ENCODE measurements at regions not wholly inside any gene's neighbourhood (a gene's known extent, or its start where the extent isn't known, plus 50 kb on each side); places are given as distances from the start of the nearest gene placed in this dataset.

GRCh38 chr6:74187811-74188210 lies 491.8 kb downstream of the CD109 start:
- H3K36me3 ChIP-seq (ENCODE audit: insufficient read depth, low read length): no peaks in the 10 kb centered on the region
- no peaks in the 10 kb centered on the region for H3K79me2 ChIP-seq (ENCODE audit: insufficient read depth, low read length)
- no peaks in the 10 kb centered on the region for H3K4me1 ChIP-seq (ENCODE audit: insufficient read depth, low read length)
- no peaks in the 10 kb centered on the region for H3K9me3 ChIP-seq (ENCODE audit: low read depth, low read length)
- no peaks in the 10 kb centered on the region for H3K27me3 ChIP-seq (ENCODE audit: insufficient read depth, low read length)
- no peak overlapping the region for H3K27ac ChIP-seq (ENCODE audit: low read depth, low read length)
- no peak overlapping the region for H2AFZ ChIP-seq (ENCODE audit: low read length)
- no peak for TF ChIP-seq CTCF (IDR thresholded peaks at IDR 0.05; ENCODE audit: extremely low read depth, low read depth, low read length)
- DNase-seq (ENCODE audit: insufficient read length, low spot score, missing footprints): no peak
- no peaks in the 10 kb centered on the region for H4K20me1 ChIP-seq (ENCODE audit: insufficient read depth, low read length)
- H3K4me2 ChIP-seq (ENCODE audit: insufficient read depth, low read length): no peak overlapping the region
- H3K4me3 ChIP-seq (ENCODE audit: insufficient read depth, low read length): no peak overlapping the region

DNA sequence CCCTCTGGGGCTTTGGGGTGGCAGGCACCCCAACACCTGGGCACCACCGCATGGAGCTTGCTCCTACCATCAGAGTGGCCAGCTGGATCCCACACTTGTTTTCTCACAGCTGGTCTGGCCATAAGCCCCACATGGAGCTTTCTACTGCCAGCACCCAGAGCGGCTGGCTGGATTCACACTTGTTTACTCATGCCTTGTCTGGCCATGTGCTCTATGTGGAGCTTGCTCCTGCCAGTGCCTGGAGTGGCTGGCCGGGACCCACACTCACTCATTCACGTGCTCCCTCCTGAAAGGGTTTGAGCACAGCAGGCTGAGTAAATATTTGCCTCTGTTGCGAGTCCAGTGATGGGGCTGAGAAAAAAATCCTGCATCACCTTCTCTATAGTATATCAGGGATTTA lies 487.0 kb downstream of the CD109 start:
- Histone ChIP-seq H2AFZ (ENCODE audit: low read length) (no peak overlapping the region), H3K27me3 (ENCODE audit: insufficient read depth, low read length) (no peaks in the 10 kb centered on the region), H3K4me1 (ENCODE audit: insufficient read depth, low read length) (no peaks in the 10 kb centered on the region), H4K20me1 (ENCODE audit: insufficient read depth, low read length) (no peaks in the 10 kb centered on the region), H3K79me2 (ENCODE audit: insufficient read depth, low read length) (no peaks in the 10 kb centered on the region), H3K4me2 (ENCODE audit: insufficient read depth, low read length) (no peak overlapping the region), H3K9me3 (ENCODE audit: low read depth, low read length) (no peaks in the 10 kb centered on the region), H3K4me3 (ENCODE audit: insufficient read depth, low read length) (no peak overlapping the region), H3K27ac (ENCODE audit: low read depth, low read length) (no peak overlapping the region), H3K36me3 (ENCODE audit: insufficient read depth, low read length) (no peaks in the 10 kb centered on the region)
- DNase-seq (ENCODE audit: insufficient read length, low spot score, missing footprints): no peak
- TF ChIP-seq CTCF (IDR thresholded peaks at IDR 0.05; ENCODE audit: extremely low read depth, low read depth, low read length): no peak

GRCh38 chr6:74181471-74181870 lies 485.5 kb downstream of the CD109 start:
- no peak overlapping the region for H3K27ac ChIP-seq (ENCODE audit: low read depth, low read length)
- H3K4me3 ChIP-seq (ENCODE audit: insufficient read depth, low read length): no peak overlapping the region
- H3K36me3 ChIP-seq (ENCODE audit: insufficient read depth, low read length): no peaks in the 10 kb centered on the region
- no peaks in the 10 kb centered on the region for H3K4me1 ChIP-seq (ENCODE audit: insufficient read depth, low read length)
- no peak overlapping the region for H2AFZ ChIP-seq (ENCODE audit: low read length)
- DNase-seq (ENCODE audit: insufficient read length, low spot score, missing footprints): no peak
- H3K79me2 ChIP-seq (ENCODE audit: insufficient read depth, low read length): no peaks in the 10 kb centered on the region
- H4K20me1 ChIP-seq (ENCODE audit: insufficient read depth, low read length): no peaks in the 10 kb centered on the region
- no peaks in the 10 kb centered on the region for H3K9me3 ChIP-seq (ENCODE audit: low read depth, low read length)
- no peaks in the 10 kb centered on the region for H3K27me3 ChIP-seq (ENCODE audit: insufficient read depth, low read length)
- TF ChIP-seq CTCF (IDR thresholded peaks at IDR 0.05; ENCODE audit: extremely low read depth, low read depth, low read length): no peak
- no peak overlapping the region for H3K4me2 ChIP-seq (ENCODE audit: insufficient read depth, low read length)

DNA sequence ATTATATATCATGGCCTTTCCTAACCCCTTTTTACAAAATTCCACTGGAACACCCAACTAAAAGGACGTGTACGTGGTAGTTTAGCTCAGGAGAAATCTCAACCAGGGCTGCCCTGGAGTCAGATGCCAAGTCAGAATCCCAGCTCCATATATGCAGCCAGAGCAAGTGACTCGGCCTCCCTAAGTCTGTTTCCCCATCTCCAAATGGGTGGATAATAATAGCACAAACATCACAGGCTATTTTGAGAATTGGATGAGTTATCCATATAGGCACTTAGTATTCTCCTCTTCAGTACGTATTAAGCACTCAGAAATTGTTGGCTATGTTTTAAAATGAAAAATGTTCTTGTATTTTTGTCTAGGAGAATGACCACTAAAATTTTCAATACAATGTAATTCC lies 481.5 kb downstream of the CD109 start:
- Histone ChIP-seq H4K20me1 (ENCODE audit: insufficient read depth, low read length) (no peaks in the 10 kb centered on the region), H3K4me3 (ENCODE audit: insufficient read depth, low read length) (no peak overlapping the region), H3K4me2 (ENCODE audit: insufficient read depth, low read length) (no peak overlapping the region), H3K27me3 (ENCODE audit: insufficient read depth, low read length) (no peaks in the 10 kb centered on the region), H3K36me3 (ENCODE audit: insufficient read depth, low read length) (no peaks in the 10 kb centered on the region), H3K79me2 (ENCODE audit: insufficient read depth, low read length) (no peaks in the 10 kb centered on the region), H3K4me1 (ENCODE audit: insufficient read depth, low read length) (no peaks in the 10 kb centered on the region), H3K9me3 (ENCODE audit: low read depth, low read length) (no peaks in the 10 kb centered on the region), H3K27ac (ENCODE audit: low read depth, low read length) (no peak overlapping the region), H2AFZ (ENCODE audit: low read length) (no peak overlapping the region)
- peak; percentile 9 for DNase-seq (ENCODE audit: insufficient read length, low spot score, missing footprints)
- no peak for TF ChIP-seq CTCF (IDR thresholded peaks at IDR 0.05; ENCODE audit: extremely low read depth, low read depth, low read length)

Measured in osteoblast (primary cell).